D721Med (cell line): ENCODE measurements at regions not wholly inside any gene's neighbourhood (a gene's known extent, or its start where the extent isn't known, plus 50 kb on each side); places are given as distances from the start of the nearest gene placed in this dataset.

Experiments used
- DNase-seq: peaks from one replicate; pipeline ENCODE4 v3.0.0; 2011; ENCODE audit warnings: low spot score; ENCODE audit not compliant: insufficient read length
- FAIRE-seq: peaks from 2 replicates; lab custom pipeline; 2011; peaks lifted over from hg19 to GRCh38; lab: Jason Lieb, UNC
- TF ChIP-seq, protein P1 (sequence below): IDR thresholded peaks from 2 replicates; pipeline ENCODE4 v1.5.1; 2012; ENCODE audit warnings: mild to moderate bottlenecking, control low read depth; ENCODE audit not compliant: insufficient read depth; ENCODE audit errors: missing control alignments

DNA sequence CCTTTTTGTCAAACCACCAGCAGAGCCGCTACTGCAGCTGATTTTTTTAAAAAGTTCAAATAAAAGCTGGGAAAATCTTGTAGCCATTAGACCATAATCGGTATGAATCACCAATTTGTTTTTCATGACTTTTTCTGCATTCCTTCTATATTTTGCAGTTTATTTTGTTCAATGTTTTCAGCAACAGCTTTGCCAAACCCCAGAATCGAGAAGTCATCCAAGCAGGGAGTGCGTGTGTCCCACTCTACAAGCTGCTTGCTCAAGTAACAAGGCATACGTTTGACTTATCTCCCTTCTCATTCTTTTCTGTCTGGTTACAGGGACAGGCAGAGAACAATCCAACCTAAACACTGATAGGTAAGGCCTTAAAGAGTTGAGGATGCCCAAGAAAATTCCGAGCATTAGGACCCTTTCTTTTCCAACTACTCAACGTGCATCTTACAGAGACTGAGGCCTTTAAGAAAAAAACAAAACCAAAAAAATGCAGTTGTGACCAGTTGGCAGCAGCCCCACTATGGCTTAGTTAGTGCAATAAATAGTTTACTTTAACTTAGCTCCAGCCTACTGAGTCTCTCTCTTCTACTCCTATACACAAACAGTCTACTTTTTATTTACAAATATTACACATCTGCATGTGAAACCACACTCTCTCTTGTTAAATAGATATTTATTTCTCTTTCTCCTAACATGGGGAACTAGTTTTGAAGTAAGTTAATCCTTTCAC, 134.7 kb upstream of the SLIT3 start:
- TF ChIP-seq, protein P1, sequence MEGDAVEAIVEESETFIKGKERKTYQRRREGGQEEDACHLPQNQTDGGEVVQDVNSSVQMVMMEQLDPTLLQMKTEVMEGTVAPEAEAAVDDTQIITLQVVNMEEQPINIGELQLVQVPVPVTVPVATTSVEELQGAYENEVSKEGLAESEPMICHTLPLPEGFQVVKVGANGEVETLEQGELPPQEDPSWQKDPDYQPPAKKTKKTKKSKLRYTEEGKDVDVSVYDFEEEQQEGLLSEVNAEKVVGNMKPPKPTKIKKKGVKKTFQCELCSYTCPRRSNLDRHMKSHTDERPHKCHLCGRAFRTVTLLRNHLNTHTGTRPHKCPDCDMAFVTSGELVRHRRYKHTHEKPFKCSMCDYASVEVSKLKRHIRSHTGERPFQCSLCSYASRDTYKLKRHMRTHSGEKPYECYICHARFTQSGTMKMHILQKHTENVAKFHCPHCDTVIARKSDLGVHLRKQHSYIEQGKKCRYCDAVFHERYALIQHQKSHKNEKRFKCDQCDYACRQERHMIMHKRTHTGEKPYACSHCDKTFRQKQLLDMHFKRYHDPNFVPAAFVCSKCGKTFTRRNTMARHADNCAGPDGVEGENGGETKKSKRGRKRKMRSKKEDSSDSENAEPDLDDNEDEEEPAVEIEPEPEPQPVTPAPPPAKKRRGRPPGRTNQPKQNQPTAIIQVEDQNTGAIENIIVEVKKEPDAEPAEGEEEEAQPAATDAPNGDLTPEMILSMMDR, result no peak
- FAIRE-seq (no peak), DNase-seq (no peak)

DNA sequence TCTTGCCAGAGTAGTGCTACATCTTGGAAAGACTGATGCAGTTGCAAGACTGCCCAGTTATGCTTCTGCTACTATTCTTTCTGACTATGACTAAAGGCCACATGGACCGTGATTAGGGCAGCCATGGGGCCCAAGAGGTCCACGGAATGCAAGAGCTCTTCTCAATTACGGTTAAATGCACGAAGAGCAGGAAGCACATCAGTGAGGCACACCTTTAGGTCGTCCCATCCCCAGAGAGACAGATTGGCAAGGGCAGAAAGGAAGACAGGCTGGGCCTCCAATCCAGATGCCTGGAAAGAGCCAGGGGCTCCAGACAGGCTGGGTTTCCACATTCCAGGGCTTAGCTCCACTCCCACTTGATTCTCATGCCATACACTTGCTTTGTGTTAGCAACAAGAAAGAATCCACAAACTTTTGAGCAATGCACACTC, 132.3 kb upstream of the SLIT3 start:
- no peak for FAIRE-seq
- no peak for DNase-seq
- TF ChIP-seq, protein P1, result no peak

DNA sequence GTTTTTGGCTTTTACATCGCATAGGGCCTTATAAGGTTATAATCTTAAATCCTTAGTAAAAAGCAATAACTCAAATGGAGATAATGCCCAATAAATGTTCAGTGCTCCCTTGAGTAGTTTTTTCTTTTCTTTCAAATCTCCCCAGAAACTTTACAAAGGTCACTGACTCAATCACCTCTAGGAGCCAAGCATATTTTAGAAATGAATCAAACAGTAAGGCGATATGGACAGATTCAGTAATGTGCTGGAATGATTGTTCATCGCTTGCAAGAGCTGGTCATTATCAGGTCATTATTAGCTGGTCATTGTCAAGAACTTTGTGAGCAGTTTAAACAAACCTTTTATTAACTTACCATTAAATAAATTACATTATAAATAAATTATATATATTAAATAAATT, 130.4 kb upstream of the SLIT3 start:
- FAIRE-seq (no peak), DNase-seq (no peak)
- TF ChIP-seq, protein P1, result no peak

DNA sequence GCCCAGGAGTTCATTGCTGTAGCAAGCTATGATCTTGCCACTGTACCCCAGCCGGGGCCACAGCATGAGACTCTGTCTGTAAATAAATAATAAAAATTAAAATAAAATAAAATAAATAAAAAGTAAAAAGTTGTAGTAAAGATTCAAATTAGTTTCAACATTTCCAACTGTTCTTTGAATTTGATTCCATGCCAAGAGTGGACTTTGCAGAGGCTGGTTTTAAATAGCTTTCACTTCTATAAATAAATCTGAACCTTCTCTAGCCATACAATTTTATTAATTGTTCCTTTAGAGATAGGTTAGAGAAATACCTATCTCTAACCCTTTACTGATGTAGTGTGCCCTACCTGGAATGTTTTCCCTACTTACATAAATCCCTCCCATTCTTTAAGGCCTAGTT, 129.7 kb upstream of the SLIT3 start:
- DNase-seq (no peak), FAIRE-seq (no peak)
- TF ChIP-seq, protein P1, result no peak

DNA sequence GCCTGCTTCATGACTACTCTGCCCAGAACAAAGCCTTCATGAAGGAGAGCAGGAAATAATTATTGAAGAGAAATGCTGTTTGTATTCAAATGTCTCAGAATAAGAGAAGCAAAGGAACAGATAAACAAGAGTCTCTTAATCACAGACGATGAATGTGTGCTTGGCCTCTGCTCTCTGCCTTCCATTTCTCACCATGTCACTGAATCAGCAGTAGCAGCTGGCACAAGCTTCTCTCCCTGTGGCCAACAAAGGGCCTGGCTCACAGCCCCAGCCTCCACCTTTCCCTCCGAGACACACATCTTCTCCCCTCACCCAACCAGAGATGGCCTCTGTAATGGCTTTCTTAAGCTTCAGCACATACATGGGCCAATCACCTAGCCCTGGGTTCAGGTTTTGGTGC, 128.1 kb upstream of the SLIT3 start:
- FAIRE-seq (no peak), DNase-seq (no peak)
- TF ChIP-seq, protein P1, result no peak

GRCh38 chr5:169426784-169427183, 125.8 kb upstream of the SLIT3 start:
- FAIRE-seq (no peak), DNase-seq (no peak)
- TF ChIP-seq, protein P1, result no peak

- FAIRE-seq, result no peak
- TF ChIP-seq, protein P1, result no peak
- no peak for DNase-seq
These were observed 123.9 kb upstream of the SLIT3 start for GRCh38 chr5:169424670-169425378.
